ENCODE measurements at regions not wholly inside any gene's neighbourhood (a gene's known extent, or its start where the extent isn't known, plus 50 kb on each side); places are given as distances from the start of the nearest gene placed in this dataset.

DNA sequence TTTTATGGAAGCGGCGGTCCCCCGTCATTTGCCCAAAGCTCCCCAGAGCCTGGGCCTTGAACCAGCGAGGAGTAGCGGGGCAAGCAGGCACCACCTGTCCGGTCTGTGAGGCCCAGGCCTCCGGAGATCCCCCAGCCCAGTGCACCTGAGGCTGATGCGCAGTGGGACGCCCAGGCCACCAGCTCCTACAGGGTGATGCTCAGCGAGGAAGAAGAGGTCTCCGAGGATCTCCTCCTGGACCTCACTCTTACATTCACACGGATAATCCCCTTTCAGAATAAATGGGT is 220.2 kb downstream of the NDUFA10 start:
- no peak overlapping the region for H2AFZ ChIP-seq (ENCODE audit: low read length)
- H3K9ac ChIP-seq (ENCODE audit: low read length) = no peak overlapping the region
- H3K9me3 ChIP-seq (ENCODE audit: low read length) = no peaks in the 10 kb centered on the region
- no peaks in the 10 kb centered on the region for H3K4me1 ChIP-seq (ENCODE audit: insufficient read depth, low read length, severe bottlenecking)
- no peaks in the 10 kb centered on the region for H3K36me3 ChIP-seq (ENCODE audit: insufficient read depth, low read length)
- H3K27me3 ChIP-seq (ENCODE audit: insufficient read depth, low read length) = no peaks in the 10 kb centered on the region
- no peaks in the 10 kb centered on the region for H3K9me2 ChIP-seq (ENCODE audit: low read depth, low read length)
- no peaks in the 10 kb centered on the region for H3K79me2 ChIP-seq (ENCODE audit: insufficient read depth, low read length)
- no peaks in the 10 kb centered on the region for H4K20me1 ChIP-seq (ENCODE audit: insufficient read depth, low read length)
- TF ChIP-seq EZH2 (IDR thresholded peaks at IDR 0.05; ENCODE audit: borderline replicate concordance, low read length) (no peak), CTCF (IDR thresholded peaks at IDR 0.05; ENCODE audit: low read length) (no peak)
- H3K4me3 ChIP-seq (ENCODE audit: low read depth, low read length, poor library complexity, severe bottlenecking) = no peak overlapping the region
- H3F3A ChIP-seq (ENCODE audit: insufficient read depth, low read length) = no peaks in the 10 kb centered on the region
- H3K27ac ChIP-seq (ENCODE audit: low read depth, low read length, poor library complexity, severe bottlenecking) = no peak overlapping the region
- no peak overlapping the region for H3K4me2 ChIP-seq (ENCODE audit: low read length)

GRCh38 chr2:239804161-239805042 is 220.7 kb downstream of the NDUFA10 start:
- H3K9me3 ChIP-seq (ENCODE audit: low read length) = no peaks in the 10 kb centered on the region
- H2AFZ ChIP-seq (ENCODE audit: low read length) = no peak overlapping the region
- no peaks in the 10 kb centered on the region for H3K27me3 ChIP-seq (ENCODE audit: insufficient read depth, low read length)
- H3K4me3 ChIP-seq (ENCODE audit: low read depth, low read length, poor library complexity, severe bottlenecking) = no peak overlapping the region
- H3K4me2 ChIP-seq (ENCODE audit: low read length) = no peak overlapping the region
- H3K27ac ChIP-seq (ENCODE audit: low read depth, low read length, poor library complexity, severe bottlenecking) = no peak overlapping the region
- H3K4me1 ChIP-seq (ENCODE audit: insufficient read depth, low read length, severe bottlenecking) = no peaks in the 10 kb centered on the region
- no peaks in the 10 kb centered on the region for H3K9me2 ChIP-seq (ENCODE audit: low read depth, low read length)
- no peak overlapping the region for H3K9ac ChIP-seq (ENCODE audit: low read length)
- H3K36me3 ChIP-seq (ENCODE audit: insufficient read depth, low read length) = no peaks in the 10 kb centered on the region
- no peaks in the 10 kb centered on the region for H3F3A ChIP-seq (ENCODE audit: insufficient read depth, low read length)
- no peaks in the 10 kb centered on the region for H4K20me1 ChIP-seq (ENCODE audit: insufficient read depth, low read length)
- TF ChIP-seq CTCF (IDR thresholded peaks at IDR 0.05; ENCODE audit: low read length) (no peak), EZH2 (IDR thresholded peaks at IDR 0.05; ENCODE audit: borderline replicate concordance, low read length) (no peak)
- no peaks in the 10 kb centered on the region for H3K79me2 ChIP-seq (ENCODE audit: insufficient read depth, low read length)

- H2AFZ ChIP-seq (ENCODE audit: low read length) = no peak overlapping the region
- H3K27ac ChIP-seq (ENCODE audit: low read depth, low read length, poor library complexity, severe bottlenecking) = no peak overlapping the region
- no peak overlapping the region for H3K4me2 ChIP-seq (ENCODE audit: low read length)
- H3F3A ChIP-seq (ENCODE audit: insufficient read depth, low read length) = no peaks in the 10 kb centered on the region
- H3K27me3 ChIP-seq (ENCODE audit: insufficient read depth, low read length) = no peaks in the 10 kb centered on the region
- no peak for TF ChIP-seq EZH2 (IDR thresholded peaks at IDR 0.05; ENCODE audit: borderline replicate concordance, low read length)
- TF ChIP-seq CTCF (IDR thresholded peaks at IDR 0.05; ENCODE audit: low read length) = no peak
- no peak overlapping the region for H3K9ac ChIP-seq (ENCODE audit: low read length)
- H3K4me3 ChIP-seq (ENCODE audit: low read depth, low read length, poor library complexity, severe bottlenecking) = no peak overlapping the region
- no peaks in the 10 kb centered on the region for H4K20me1 ChIP-seq (ENCODE audit: insufficient read depth, low read length)
- no peaks in the 10 kb centered on the region for H3K9me2 ChIP-seq (ENCODE audit: low read depth, low read length)
- no peaks in the 10 kb centered on the region for H3K79me2 ChIP-seq (ENCODE audit: insufficient read depth, low read length)
- no peaks in the 10 kb centered on the region for H3K9me3 ChIP-seq (ENCODE audit: low read length)
- no peaks in the 10 kb centered on the region for H3K36me3 ChIP-seq (ENCODE audit: insufficient read depth, low read length)
- H3K4me1 ChIP-seq (ENCODE audit: insufficient read depth, low read length, severe bottlenecking) = no peaks in the 10 kb centered on the region
Observed at GRCh38 chr2:239803766-239804115, 221.4 kb downstream of the NDUFA10 start.

Data from OCI-LY1 (cell line).